ENCODE measurements at regions not wholly inside any gene's neighbourhood (a gene's known extent, or its start where the extent isn't known, plus 50 kb on each side); places are given as distances from the start of the nearest gene placed in this dataset.

DNA sequence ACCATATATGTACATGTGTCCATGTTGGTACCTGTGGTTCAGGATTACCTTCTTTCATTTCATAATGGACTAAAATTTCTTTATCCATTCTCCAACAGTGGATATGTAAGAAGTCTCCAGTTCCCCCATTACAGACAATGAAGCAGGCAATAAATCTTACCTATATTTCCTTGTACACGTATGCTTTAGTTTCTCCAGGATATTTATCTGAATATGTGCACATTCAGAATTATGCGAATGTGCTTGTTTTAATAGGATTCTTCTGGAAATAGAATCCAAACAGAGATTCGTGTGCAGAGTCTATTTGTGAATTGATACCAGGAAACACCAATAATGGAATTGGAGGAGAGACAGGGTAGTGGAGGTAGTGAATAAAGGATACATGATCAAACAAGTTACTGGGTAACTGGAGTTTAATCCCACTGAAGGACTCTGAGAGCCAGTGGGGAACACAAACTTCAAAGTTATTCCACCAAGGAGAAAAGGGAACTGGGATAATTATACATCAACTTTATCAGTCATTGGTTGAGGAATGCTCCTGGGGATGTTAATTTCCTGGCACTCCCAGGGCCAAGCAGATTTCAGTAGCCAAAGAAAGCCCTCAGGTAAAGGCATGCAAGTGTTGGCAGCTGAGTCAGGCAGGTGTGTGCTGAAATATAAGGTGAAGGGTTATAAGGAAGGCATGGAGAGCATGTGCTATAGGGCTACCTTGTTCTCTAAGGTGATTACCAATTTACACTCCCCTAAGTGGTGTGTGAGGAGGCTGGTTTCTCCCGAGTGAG lies 374.9 kb upstream of the PBX1 start:
- H3K4me3 Mint-ChIP-seq: no peak overlapping the region
- H3K27me3 Mint-ChIP-seq (ENCODE audit: low read depth): no peaks in the 10 kb centered on the region
- H3K27ac Mint-ChIP-seq: no peak overlapping the region
- H3K36me3 Mint-ChIP-seq (ENCODE audit: low read depth): no peaks in the 10 kb centered on the region
- no peaks in the 10 kb centered on the region for H3K4me1 Mint-ChIP-seq (ENCODE audit: low read depth)
- no peak for DNase-seq (ENCODE audit: low spot score)
- peaks cover 21% of the 10 kb centered on the region for H3K9me3 Mint-ChIP-seq

DNA sequence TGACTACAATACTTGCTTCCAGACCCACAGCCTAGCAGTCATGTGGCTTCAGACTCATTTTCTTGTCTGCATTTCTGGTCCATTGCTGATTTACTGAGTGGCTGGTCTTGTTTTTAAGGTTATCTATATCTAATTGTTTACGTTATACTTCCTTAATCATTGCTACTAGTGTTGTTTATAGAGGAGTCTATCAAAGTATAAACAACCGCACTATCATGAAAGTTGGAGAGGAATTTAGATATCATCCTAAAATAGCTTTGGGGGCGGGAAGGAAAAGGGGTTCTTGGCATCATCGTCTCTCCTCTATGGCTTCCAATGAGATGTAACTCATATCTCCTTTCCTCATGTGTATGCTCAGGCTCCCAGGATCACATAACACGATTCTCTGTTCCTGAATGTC lies 372.1 kb upstream of the PBX1 start:
- no peak for DNase-seq (ENCODE audit: low spot score)
- H3K27me3 Mint-ChIP-seq (ENCODE audit: low read depth): no peaks in the 10 kb centered on the region
- H3K36me3 Mint-ChIP-seq (ENCODE audit: low read depth): no peaks in the 10 kb centered on the region
- H3K4me1 Mint-ChIP-seq (ENCODE audit: low read depth): no peaks in the 10 kb centered on the region
- H3K4me3 Mint-ChIP-seq: no peak overlapping the region
- peaks cover 18% of the 10 kb centered on the region for H3K9me3 Mint-ChIP-seq
- no peak overlapping the region for H3K27ac Mint-ChIP-seq

DNA sequence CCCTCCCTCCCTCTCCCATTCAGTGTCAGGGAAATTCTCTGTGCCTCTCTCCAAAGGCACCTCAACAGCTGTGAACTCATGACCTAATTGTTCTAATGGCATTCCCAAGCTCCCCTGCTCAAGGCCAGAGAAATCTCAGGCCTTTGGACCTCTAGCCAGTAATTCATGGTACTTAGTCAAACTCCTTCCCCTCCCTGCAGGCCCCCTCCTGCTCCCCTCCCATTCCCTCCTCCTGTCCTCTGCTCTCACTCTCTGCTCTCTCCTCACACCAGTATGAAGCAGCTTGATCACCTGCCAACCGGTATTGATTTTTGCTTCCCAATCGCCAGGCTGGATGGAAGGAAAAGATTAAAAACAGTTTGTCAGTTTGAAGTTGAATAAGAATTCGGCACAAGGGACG lies 370.5 kb upstream of the PBX1 start:
- no peaks in the 10 kb centered on the region for H3K4me1 Mint-ChIP-seq (ENCODE audit: low read depth)
- no peak for DNase-seq (ENCODE audit: low spot score)
- H3K4me3 Mint-ChIP-seq: no peak overlapping the region
- H3K9me3 Mint-ChIP-seq: peaks cover 25% of the 10 kb centered on the region
- H3K27ac Mint-ChIP-seq: no peak overlapping the region
- H3K36me3 Mint-ChIP-seq (ENCODE audit: low read depth): no peaks in the 10 kb centered on the region
- H3K27me3 Mint-ChIP-seq (ENCODE audit: low read depth): no peaks in the 10 kb centered on the region

DNA sequence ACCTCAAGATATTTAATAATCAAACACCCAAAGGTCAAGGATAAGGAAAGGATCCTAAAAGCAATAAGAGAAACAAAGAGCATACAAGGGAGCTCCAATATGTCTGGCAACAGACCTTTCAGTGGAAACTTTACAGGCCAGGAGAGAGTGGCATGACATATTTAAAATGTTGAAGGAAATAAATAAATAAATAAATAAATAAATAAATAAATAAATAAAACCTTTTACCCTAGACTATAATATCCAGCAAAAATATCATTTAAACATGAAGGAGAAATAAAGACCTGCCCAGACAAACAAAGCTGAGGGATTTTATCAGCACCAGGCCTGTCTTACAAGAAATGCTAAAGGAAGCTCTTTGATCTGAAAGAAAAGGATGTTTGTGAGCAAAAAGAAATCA lies 367.8 kb upstream of the PBX1 start:
- Mint-ChIP-seq H3K4me1 (ENCODE audit: low read depth) (no peaks in the 10 kb centered on the region), H3K9me3 (peaks cover 30% of the 10 kb centered on the region), H3K27me3 (ENCODE audit: low read depth) (no peaks in the 10 kb centered on the region), H3K4me3 (no peak overlapping the region), H3K27ac (no peak overlapping the region), H3K36me3 (ENCODE audit: low read depth) (no peaks in the 10 kb centered on the region)
- DNase-seq (ENCODE audit: low spot score): no peak

DNA sequence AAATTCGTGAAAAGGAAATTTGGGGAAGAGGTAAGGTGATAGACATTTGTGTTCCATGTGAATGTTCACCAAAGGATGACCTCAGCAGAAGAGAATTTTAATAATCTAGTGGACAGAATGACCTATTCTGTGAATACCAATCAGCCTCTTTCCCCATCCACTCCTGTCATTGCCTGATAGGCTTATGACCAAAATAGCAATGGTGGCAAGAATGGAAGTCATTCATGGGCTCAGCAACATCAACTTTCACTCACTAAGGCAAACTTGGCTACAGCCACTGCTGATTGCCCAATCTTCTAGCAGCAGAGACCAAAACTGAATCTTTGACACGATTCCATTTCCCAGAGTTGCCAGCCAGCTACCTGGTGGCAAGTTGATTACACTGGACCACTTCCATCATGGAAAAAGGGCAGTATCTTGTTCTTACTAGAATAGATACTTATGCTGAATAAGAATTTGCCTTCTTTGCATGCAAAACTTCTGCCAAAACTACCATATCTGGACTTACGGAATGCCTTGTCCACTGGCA lies 348.7 kb upstream of the PBX1 start:
- H3K9me3 Mint-ChIP-seq: peaks cover 16% of the 10 kb centered on the region
- DNase-seq (ENCODE audit: low spot score): no peak
- H3K36me3 Mint-ChIP-seq (ENCODE audit: low read depth): no peaks in the 10 kb centered on the region
- no peak overlapping the region for H3K27ac Mint-ChIP-seq
- no peaks in the 10 kb centered on the region for H3K27me3 Mint-ChIP-seq (ENCODE audit: low read depth)
- no peaks in the 10 kb centered on the region for H3K4me1 Mint-ChIP-seq (ENCODE audit: low read depth)
- no peak overlapping the region for H3K4me3 Mint-ChIP-seq

DNA sequence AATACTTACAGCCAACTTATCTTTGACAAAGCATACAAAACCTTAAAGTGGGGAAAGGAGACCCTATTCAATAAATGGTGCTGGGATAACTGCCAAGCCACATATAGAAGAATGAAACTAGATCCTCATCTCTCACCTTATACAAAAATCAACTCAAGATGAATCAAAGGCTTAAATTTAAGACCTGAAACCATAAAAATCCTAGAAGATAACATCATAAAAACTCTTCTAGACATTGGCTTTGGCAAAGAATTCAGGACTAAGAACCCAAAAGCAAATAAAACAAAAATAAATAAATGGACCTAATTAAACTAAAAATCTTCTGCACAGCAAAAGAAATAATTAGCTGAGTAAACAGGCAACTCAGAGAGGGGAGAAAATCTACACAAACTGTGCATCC lies 335.6 kb upstream of the PBX1 start:
- no peak overlapping the region for H3K27ac Mint-ChIP-seq
- H3K27me3 Mint-ChIP-seq (ENCODE audit: low read depth): no peaks in the 10 kb centered on the region
- no peaks in the 10 kb centered on the region for H3K36me3 Mint-ChIP-seq (ENCODE audit: low read depth)
- no peaks in the 10 kb centered on the region for H3K4me1 Mint-ChIP-seq (ENCODE audit: low read depth)
- H3K4me3 Mint-ChIP-seq: no peak overlapping the region
- no peak for DNase-seq (ENCODE audit: low spot score)
- H3K9me3 Mint-ChIP-seq: peaks cover 34% of the 10 kb centered on the region

DNA sequence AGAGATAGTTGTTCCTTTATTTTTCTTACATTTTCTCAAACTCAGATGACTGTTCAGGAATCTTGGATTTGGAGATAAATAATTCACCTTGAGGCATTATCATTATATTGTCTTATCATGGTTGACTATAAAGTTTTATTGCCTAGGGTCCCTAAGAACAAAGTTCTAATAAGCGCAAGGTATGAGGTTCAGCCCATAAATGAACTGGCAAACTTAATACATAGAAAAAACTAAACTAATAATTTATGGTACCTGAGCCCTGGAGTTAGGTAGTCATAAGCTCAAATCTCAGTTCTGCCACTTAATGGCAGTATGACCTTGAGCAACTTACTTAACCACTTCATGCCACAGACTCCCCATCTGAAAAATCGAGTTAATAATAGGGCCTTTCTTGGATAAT lies 334.0 kb upstream of the PBX1 start:
- H3K4me3 Mint-ChIP-seq: no peak overlapping the region
- no peak overlapping the region for H3K27ac Mint-ChIP-seq
- no peaks in the 10 kb centered on the region for H3K27me3 Mint-ChIP-seq (ENCODE audit: low read depth)
- no peak for DNase-seq (ENCODE audit: low spot score)
- no peaks in the 10 kb centered on the region for H3K36me3 Mint-ChIP-seq (ENCODE audit: low read depth)
- H3K9me3 Mint-ChIP-seq: peaks cover 34% of the 10 kb centered on the region
- no peaks in the 10 kb centered on the region for H3K4me1 Mint-ChIP-seq (ENCODE audit: low read depth)

DNA sequence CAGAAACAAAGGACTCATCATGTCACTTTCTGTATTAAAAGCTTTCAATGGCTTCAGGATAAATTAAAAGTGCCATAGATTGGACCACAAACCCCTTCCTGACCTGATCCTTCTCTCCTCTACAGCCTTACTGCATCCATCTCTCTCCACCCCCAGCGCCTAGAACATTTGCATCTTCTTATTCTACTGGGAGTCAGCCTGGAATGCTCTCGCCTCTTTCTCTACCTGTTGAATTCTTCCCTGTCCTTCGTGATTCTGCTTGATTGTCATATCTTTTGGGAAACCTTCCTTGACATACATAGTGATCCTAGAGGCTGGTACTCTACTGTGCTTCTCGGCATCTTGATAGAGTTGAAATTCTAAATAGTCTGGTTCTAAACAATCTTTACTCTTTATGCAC lies 332.0 kb upstream of the PBX1 start:
- H3K36me3 Mint-ChIP-seq (ENCODE audit: low read depth): no peaks in the 10 kb centered on the region
- H3K4me1 Mint-ChIP-seq (ENCODE audit: low read depth): no peaks in the 10 kb centered on the region
- DNase-seq (ENCODE audit: low spot score): no peak
- no peak overlapping the region for H3K27ac Mint-ChIP-seq
- no peaks in the 10 kb centered on the region for H3K27me3 Mint-ChIP-seq (ENCODE audit: low read depth)
- peaks cover 39% of the 10 kb centered on the region for H3K9me3 Mint-ChIP-seq
- H3K4me3 Mint-ChIP-seq: no peak overlapping the region

DNA sequence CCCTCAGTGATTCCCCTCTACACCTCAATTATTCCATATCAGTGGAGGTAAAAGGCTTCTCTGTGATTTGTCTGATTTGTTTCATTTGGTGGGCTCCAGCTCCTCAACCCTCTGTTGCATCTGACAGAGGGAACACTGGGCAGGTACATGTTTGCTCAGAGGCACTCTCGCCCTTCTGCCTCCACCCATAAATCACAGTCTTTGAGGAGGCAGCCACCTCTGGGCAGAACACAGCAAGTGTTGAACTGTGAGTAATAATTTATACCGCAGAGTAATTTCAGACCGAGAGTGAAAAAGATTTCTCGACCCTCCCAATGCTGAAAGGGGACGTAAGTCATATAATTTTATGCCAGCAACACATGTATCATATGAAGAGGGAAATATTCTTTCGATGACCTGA lies 330.1 kb upstream of the PBX1 start:
- DNase-seq (ENCODE audit: low spot score): no peak
- no peak overlapping the region for H3K27ac Mint-ChIP-seq
- H3K27me3 Mint-ChIP-seq (ENCODE audit: low read depth): no peaks in the 10 kb centered on the region
- H3K4me3 Mint-ChIP-seq: no peak overlapping the region
- no peaks in the 10 kb centered on the region for H3K4me1 Mint-ChIP-seq (ENCODE audit: low read depth)
- no peaks in the 10 kb centered on the region for H3K36me3 Mint-ChIP-seq (ENCODE audit: low read depth)
- peaks cover 35% of the 10 kb centered on the region for H3K9me3 Mint-ChIP-seq

DNA sequence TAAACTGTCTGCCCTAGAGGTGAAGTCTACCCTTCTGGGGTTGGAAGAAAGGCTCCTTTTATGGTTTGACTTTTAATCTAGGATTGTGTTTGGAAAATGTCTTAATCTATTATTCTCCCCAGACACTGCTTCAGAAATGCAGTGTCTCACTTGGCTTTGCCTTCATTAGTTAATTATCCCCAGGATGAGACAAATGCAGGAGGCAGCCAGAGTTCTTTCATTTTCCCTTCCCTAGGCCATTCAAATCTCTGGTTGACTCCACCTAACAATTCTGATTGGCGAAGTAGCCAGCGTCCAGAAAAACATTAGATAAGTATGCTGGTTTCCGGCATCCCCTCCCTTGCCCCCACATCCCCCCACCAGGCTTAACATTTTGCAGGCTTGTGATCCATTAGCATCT lies 325.8 kb upstream of the PBX1 start:
- H3K4me3 Mint-ChIP-seq: no peak overlapping the region
- no peaks in the 10 kb centered on the region for H3K27me3 Mint-ChIP-seq (ENCODE audit: low read depth)
- no peak overlapping the region for H3K27ac Mint-ChIP-seq
- H3K36me3 Mint-ChIP-seq (ENCODE audit: low read depth): no peaks in the 10 kb centered on the region
- H3K4me1 Mint-ChIP-seq (ENCODE audit: low read depth): no peaks in the 10 kb centered on the region
- no peak for DNase-seq (ENCODE audit: low spot score)
- H3K9me3 Mint-ChIP-seq: peaks cover 23% of the 10 kb centered on the region

DNA sequence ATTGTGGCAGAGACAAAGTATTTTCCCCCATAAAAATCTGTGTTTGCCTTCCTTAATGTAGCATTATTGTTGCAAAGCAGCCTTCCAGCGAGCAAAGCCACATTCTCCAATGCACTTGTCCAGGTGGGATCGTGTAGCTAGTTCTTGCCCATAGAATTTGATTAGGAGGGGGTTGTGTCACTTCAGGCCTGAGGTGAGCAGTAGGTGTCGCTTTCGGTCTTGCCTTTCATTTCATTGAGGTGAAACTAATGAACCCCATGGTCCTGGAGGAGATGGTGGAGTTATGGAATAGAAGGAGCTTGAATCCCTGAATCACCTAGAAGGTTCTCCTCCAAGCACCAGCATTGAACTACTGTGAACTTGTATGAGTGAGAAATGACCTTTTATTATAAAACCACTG lies 318.9 kb upstream of the PBX1 start:
- Mint-ChIP-seq H3K36me3 (ENCODE audit: low read depth) (no peaks in the 10 kb centered on the region), H3K27me3 (ENCODE audit: low read depth) (no peaks in the 10 kb centered on the region), H3K9me3 (peaks cover 16% of the 10 kb centered on the region), H3K4me3 (no peak overlapping the region), H3K27ac (no peak overlapping the region), H3K4me1 (ENCODE audit: low read depth) (no peaks in the 10 kb centered on the region)
- DNase-seq (ENCODE audit: low spot score): no peak

DNA sequence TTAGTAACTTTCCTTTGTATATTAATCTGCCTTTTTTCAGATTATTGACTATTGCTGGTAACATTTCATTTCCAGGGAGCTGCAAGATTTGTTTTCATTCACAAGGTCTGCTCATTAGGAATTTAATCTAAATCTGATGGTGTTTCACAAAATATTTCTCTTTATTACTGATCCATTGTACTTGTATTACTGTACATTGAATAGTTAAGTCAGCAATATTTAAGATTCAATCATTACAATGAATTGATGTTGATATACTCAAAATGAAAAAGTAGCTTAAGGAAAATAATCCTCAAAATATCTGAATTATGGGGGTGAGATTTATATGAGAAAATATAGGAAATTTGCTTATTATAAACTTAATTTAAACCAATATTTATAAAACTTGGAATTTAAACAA lies 308.6 kb upstream of the PBX1 start:
- H3K36me3 Mint-ChIP-seq (ENCODE audit: low read depth): no peaks in the 10 kb centered on the region
- no peaks in the 10 kb centered on the region for H3K27me3 Mint-ChIP-seq (ENCODE audit: low read depth)
- H3K9me3 Mint-ChIP-seq: peaks cover 30% of the 10 kb centered on the region
- H3K4me3 Mint-ChIP-seq: no peak overlapping the region
- H3K4me1 Mint-ChIP-seq (ENCODE audit: low read depth): no peaks in the 10 kb centered on the region
- no peak overlapping the region for H3K27ac Mint-ChIP-seq
- no peak for DNase-seq (ENCODE audit: low spot score)

DNA sequence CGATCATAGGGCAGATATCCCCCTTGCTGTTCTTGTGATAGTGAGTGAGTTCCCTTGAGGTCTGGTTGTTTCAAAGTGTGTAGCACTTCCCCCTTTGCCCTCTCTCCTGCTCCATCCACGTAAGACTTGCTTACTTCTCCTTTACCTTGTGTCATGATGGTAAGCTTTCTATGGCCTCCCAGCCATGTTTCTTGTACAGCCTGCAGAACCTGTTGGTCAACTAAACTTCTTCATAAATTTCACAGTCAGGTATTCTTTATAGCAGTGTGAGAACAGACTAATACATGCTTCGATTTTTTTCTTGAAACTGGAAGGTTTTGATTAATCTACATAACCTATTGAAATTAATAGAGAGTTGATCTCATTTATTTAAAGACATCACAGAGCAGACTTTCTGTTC lies 302.5 kb upstream of the PBX1 start:
- Mint-ChIP-seq H3K9me3 (peaks cover 39% of the 10 kb centered on the region), H3K27me3 (ENCODE audit: low read depth) (no peaks in the 10 kb centered on the region), H3K4me3 (no peak overlapping the region), H3K4me1 (ENCODE audit: low read depth) (no peaks in the 10 kb centered on the region), H3K36me3 (ENCODE audit: low read depth) (no peaks in the 10 kb centered on the region), H3K27ac (no peak overlapping the region)
- no peak for DNase-seq (ENCODE audit: low spot score)

DNA sequence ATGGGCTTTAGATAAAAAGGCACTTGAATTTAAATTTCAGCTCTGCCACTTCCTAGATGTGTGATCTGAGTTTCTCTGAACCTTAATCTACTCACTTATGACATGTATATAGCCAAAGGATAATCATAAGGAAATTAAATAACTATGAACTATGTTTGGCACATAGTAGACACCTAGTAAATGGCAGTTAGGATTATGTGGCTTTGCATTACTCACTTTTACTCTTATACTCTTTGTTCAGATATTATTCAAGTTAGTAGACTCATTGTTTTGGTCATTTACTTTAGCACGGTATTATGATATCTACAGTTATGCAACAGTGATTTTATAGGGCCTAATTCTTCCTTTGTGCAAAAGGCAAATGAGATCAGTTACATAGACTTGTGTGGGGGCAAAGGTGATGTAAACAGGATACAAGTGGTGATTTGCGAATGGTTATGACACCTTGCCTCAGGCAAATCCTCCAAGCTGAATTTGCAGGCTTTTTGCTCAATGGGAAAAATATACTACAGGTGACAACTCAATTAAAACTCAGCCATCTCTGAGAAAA lies 297.2 kb upstream of the PBX1 start:
- Mint-ChIP-seq H3K9me3 (peaks cover 33% of the 10 kb centered on the region), H3K36me3 (ENCODE audit: low read depth) (no peaks in the 10 kb centered on the region), H3K4me1 (ENCODE audit: low read depth) (no peaks in the 10 kb centered on the region), H3K27ac (no peak overlapping the region), H3K4me3 (no peak overlapping the region), H3K27me3 (ENCODE audit: low read depth) (no peaks in the 10 kb centered on the region)
- no peak for DNase-seq (ENCODE audit: low spot score)

DNA sequence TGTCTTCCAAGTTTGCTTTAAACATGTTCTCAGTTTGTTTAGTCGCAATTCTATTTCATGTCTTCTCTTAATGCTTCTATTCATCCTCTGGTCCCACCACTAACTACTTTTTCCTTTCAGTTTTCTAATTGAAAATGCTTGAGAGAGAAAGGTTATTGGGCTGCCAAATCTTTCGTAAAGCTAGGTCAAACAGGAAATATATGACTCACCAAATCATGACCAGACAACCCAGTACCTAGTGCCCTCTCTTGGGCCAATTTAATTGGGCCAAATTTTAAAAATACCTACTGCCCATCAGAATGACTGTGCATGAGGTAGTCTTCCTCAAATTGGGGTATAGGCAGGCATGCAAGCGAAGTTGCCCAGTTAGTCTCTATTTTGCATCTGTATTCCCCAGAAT lies 295.4 kb upstream of the PBX1 start:
- Mint-ChIP-seq H3K4me1 (ENCODE audit: low read depth) (no peaks in the 10 kb centered on the region), H3K27me3 (ENCODE audit: low read depth) (no peaks in the 10 kb centered on the region), H3K4me3 (no peak overlapping the region), H3K27ac (no peak overlapping the region), H3K36me3 (ENCODE audit: low read depth) (no peaks in the 10 kb centered on the region), H3K9me3 (peaks cover 30% of the 10 kb centered on the region)
- no peak for DNase-seq (ENCODE audit: low spot score)
